MM.1S (cell line): ENCODE measurements at regions not wholly inside any gene's neighbourhood (a gene's known extent, or its start where the extent isn't known, plus 50 kb on each side); places are given as distances from the start of the nearest gene placed in this dataset.

Source experiments
- EZH2 ChIP-seq: fragments of 300-600 bp; sonication (generic); optimal IDR thresholded peaks from 2 replicates; pipeline ENCODE3; 2017; ENCODE audit warnings: low read depth, mild to moderate bottlenecking, antibody characterized with exemption, low read length, mixed read lengths
- EZH2phosphoT487 ChIP-seq: fragments of 300-600 bp; sonication (generic); IDR thresholded peaks from 2 replicates; pipeline ENCODE4 v1.6.1; 2018; ENCODE audit warnings: antibody characterized with exemption, low read length
- TF ChIP-seq, protein P1 (sequence below): fragments of 300-600 bp; sonication (generic); IDR thresholded peaks from 2 replicates; pipeline ENCODE4 v1.5.1; 2016; ENCODE audit warnings: antibody characterized with exemption, low read length, mixed read lengths

DNA sequence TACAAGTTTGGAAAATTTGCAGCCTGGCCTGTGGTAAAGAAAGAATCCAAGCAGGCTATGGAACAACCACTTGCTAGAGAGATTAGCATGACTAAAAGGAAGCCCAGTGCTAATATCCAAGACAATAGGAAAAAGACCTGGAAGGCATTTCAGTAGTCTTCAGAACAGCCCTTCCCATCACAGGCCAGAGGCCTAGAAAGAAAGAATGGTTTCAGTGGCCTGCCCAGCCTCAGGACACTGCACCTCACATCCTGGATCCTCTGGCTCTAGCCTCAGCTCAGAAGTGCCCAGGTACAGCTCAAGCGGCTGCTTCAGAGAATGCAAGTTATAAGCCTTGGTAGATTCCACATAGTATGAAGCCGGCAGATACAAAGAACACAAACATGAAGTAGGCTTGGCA lies 449.8 kb upstream of the AR start:
- TF ChIP-seq, protein P1, sequence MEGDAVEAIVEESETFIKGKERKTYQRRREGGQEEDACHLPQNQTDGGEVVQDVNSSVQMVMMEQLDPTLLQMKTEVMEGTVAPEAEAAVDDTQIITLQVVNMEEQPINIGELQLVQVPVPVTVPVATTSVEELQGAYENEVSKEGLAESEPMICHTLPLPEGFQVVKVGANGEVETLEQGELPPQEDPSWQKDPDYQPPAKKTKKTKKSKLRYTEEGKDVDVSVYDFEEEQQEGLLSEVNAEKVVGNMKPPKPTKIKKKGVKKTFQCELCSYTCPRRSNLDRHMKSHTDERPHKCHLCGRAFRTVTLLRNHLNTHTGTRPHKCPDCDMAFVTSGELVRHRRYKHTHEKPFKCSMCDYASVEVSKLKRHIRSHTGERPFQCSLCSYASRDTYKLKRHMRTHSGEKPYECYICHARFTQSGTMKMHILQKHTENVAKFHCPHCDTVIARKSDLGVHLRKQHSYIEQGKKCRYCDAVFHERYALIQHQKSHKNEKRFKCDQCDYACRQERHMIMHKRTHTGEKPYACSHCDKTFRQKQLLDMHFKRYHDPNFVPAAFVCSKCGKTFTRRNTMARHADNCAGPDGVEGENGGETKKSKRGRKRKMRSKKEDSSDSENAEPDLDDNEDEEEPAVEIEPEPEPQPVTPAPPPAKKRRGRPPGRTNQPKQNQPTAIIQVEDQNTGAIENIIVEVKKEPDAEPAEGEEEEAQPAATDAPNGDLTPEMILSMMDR = no peak
- TF ChIP-seq EZH2 (no peak), EZH2phosphoT487 (no peak)
